H1 (cell line): ENCODE measurements at regions not wholly inside any gene's neighbourhood (a gene's known extent, or its start where the extent isn't known, plus 50 kb on each side); places are given as distances from the start of the nearest gene placed in this dataset.

ENCODE experiments used
- CTCF ChIA-PET: fragments of 300-600 bp; sonication (Branson Sonifier 250); formaldehyde crosslinking; loops from one replicate; lab custom pipeline; 2021; ENCODE audit not compliant: partially characterized antibody; lab: Charles Lee
- POLR2A ChIA-PET: fragments of 300-600 bp; sonication (Branson Sonifier 250); formaldehyde crosslinking; loops from one replicate; lab custom pipeline; 2021; ENCODE audit warnings: inconsistent platforms; ENCODE audit not compliant: partially characterized antibody; lab: Charles Lee
- DNase-seq, 2 experiments: peaks; one replicate each; pipeline versions ENCODE4 v3.0.0 to v3.0.0-alpha.2; 2010 to 2022; ENCODE audit warnings: low spot score in 2 of 2, low read depth in 1 of 2, mixed read lengths in 1 of 2
- FAIRE-seq: peaks from 2 replicates; lab custom pipeline; 2011; peaks lifted over from hg19 to GRCh38; lab: Jason Lieb, UNC
- H2AFZ ChIP-seq: 2 replicates; pipeline ENCODE4 v1.8.1; 2012; ENCODE audit warnings: low read length, inconsistent platforms
- H2AK5ac ChIP-seq: 2 replicates; pipeline ENCODE4 v1.6.1; 2013; ENCODE audit warnings: low read depth, low read length
- H2BK120ac ChIP-seq: replicated peaks from 2 replicates; pipeline ENCODE3; 2013; ENCODE audit warnings: low read depth, low read length, inconsistent platforms
- H2BK12ac ChIP-seq: 2 replicates; pipeline ENCODE4 v1.6.1; 2013; ENCODE audit warnings: low read depth, low read length
- H2BK15ac ChIP-seq: 2 replicates; pipeline ENCODE4 v1.6.1; 2013; ENCODE audit warnings: low read length
- H2BK20ac ChIP-seq: 2 replicates; pipeline ENCODE4 v1.6.1; 2013; ENCODE audit warnings: low read length
- H2BK5ac ChIP-seq: 2 replicates; pipeline ENCODE4 v1.6.1; 2013; ENCODE audit warnings: low read depth, low read length
- H3K14ac ChIP-seq: 2 replicates; pipeline ENCODE4 v1.6.1; 2013; ENCODE audit warnings: inconsistent platforms; ENCODE audit not compliant: insufficient read length
- H3K18ac ChIP-seq: 2 replicates; pipeline ENCODE4 v1.6.1; 2013; ENCODE audit warnings: low read length; ENCODE audit errors: extremely low read depth
- H3K23ac ChIP-seq: 2 replicates; pipeline ENCODE4 v1.6.1; 2013; ENCODE audit warnings: inconsistent platforms; ENCODE audit not compliant: insufficient read length
- H3K23me2 ChIP-seq: 2 replicates; pipeline ENCODE4 v1.6.1; 2013; ENCODE audit warnings: low read depth, low read length
- H3K27ac ChIP-seq: 2 replicates; pipeline ENCODE4 v1.6.1; 2011; ENCODE audit warnings: low read depth, low read length, inconsistent platforms
- H3K27me3 ChIP-seq, 4 experiments: replicated peaks in 1 of 4; 1 replicate in 1 of 4; 2 replicates in 3 of 4; pipeline versions ENCODE4 v1.6.1 to v1.8.1; 2011 to 2013; ENCODE audit warnings: low read length in 3 of 4, mild to moderate bottlenecking in 3 of 4, inconsistent platforms in 2 of 4, mixed read lengths in 2 of 4, moderate library complexity in 1 of 4; ENCODE audit not compliant: control insufficient read depth in 3 of 4, insufficient read depth in 3 of 4; ENCODE audit errors: extremely low read depth in 1 of 4
- H3K36me3 ChIP-seq, 4 experiments: 2 replicates each; pipeline versions ENCODE4 v1.6.1 to v1.8.1; 2011 to 2013; ENCODE audit warnings: mild to moderate bottlenecking in 4 of 4, low read length in 3 of 4, moderate library complexity in 2 of 4, control low read depth in 1 of 4, inconsistent platforms in 1 of 4; ENCODE audit not compliant: insufficient read depth in 4 of 4, control insufficient read depth in 2 of 4
- H3K4ac ChIP-seq: replicated peaks from 2 replicates; pipeline ENCODE3; 2013; ENCODE audit warnings: low read length, low read depth, mixed read lengths, inconsistent platforms; ENCODE audit not compliant: insufficient read length
- H3K4me1 ChIP-seq, 4 experiments: replicated peaks in 1 of 4; 1 replicate in 1 of 4; 2 replicates in 3 of 4; pipeline versions ENCODE4 v1.6.1 to v1.8.1; 2011 to 2013; ENCODE audit warnings: low read length in 3 of 4, inconsistent platforms in 2 of 4, mixed read lengths in 1 of 4; ENCODE audit not compliant: insufficient read depth in 4 of 4, control insufficient read depth in 3 of 4
- H3K4me2 ChIP-seq, 2 experiments: 2 replicates each; pipeline versions ENCODE4 v1.6.1 to v1.8.1; 2011 to 2013; ENCODE audit warnings: low read depth in 2 of 2, low read length in 2 of 2, control low read depth in 1 of 2, inconsistent platforms in 1 of 2, mild to moderate bottlenecking in 1 of 2; ENCODE audit not compliant: insufficient read depth in 1 of 2
- H3K4me3 ChIP-seq, 4 experiments: fragments of 200-600, 300-600 bp in 1 of 4; sonication (generic), shearing (Covaris generic), sonication (Bioruptor Twin) in 1 of 4; 2 replicates each; pipeline versions ENCODE4 v1.5.1 to v1.8.1; 2011 to 2016; ENCODE audit warnings: low read length in 4 of 4, low read depth in 3 of 4, control low read depth in 2 of 4, inconsistent platforms in 2 of 4, mild to moderate bottlenecking in 2 of 4, mixed read lengths in 1 of 4, moderate library complexity in 1 of 4; ENCODE audit not compliant: insufficient read depth in 2 of 4; ENCODE audit errors: extremely low read depth in 1 of 4
- H3K56ac ChIP-seq: replicated peaks from 2 replicates; pipeline ENCODE3; 2013; ENCODE audit warnings: low read depth, mild to moderate bottlenecking, mixed read lengths, low read length, inconsistent platforms; ENCODE audit not compliant: insufficient read length
- H3K79me1 ChIP-seq: 2 replicates; pipeline ENCODE4 v1.6.1; 2013; ENCODE audit warnings: low read depth, low read length, control low read depth
- H3K79me2 ChIP-seq, 2 experiments: 2 replicates each; pipeline versions ENCODE4 v1.6.1 to v1.8.1; 2012 to 2013; ENCODE audit warnings: low read length in 2 of 2, mild to moderate bottlenecking in 2 of 2, inconsistent platforms in 1 of 2; ENCODE audit not compliant: insufficient read depth in 2 of 2, control insufficient read depth in 1 of 2
- H3K9ac ChIP-seq, 4 experiments: replicated peaks in 1 of 4; 1 replicate in 1 of 4; 2 replicates in 3 of 4; pipeline versions ENCODE4 v1.6.1 to v1.8.1; 2011 to 2013; ENCODE audit warnings: low read depth in 3 of 4, low read length in 3 of 4, control low read depth in 2 of 4, mild to moderate bottlenecking in 2 of 4, moderate library complexity in 2 of 4, inconsistent platforms in 1 of 4; ENCODE audit errors: extremely low read depth in 1 of 4
- H3K9me3 ChIP-seq, 2 experiments: 2 replicates each; pipeline versions ENCODE4 v1.6.1 to v1.8.1; 2012 to 2013; ENCODE audit warnings: mild to moderate bottlenecking in 2 of 2, moderate library complexity in 2 of 2, control low read depth in 1 of 2, inconsistent platforms in 1 of 2, low read depth in 1 of 2, low read length in 1 of 2, mixed read lengths in 1 of 2; ENCODE audit not compliant: insufficient read depth in 2 of 2
- H4K20me1 ChIP-seq, 2 experiments: replicated peaks in 1 of 2; 2 replicates each; pipeline versions ENCODE3 to v1.8.1; 2011 to 2013; ENCODE audit warnings: inconsistent platforms in 2 of 2, low read length in 2 of 2, mild to moderate bottlenecking in 1 of 2; ENCODE audit not compliant: insufficient read depth in 2 of 2, control insufficient read depth in 1 of 2
- H4K5ac ChIP-seq: 2 replicates; pipeline ENCODE4 v1.6.1; 2013; ENCODE audit warnings: low read length, low read depth, mixed read lengths, inconsistent platforms; ENCODE audit not compliant: insufficient read length
- H4K8ac ChIP-seq: 2 replicates; pipeline ENCODE4 v1.8.0; 2013; ENCODE audit warnings: mild to moderate bottlenecking, moderate library complexity, low read length, inconsistent platforms; ENCODE audit not compliant: insufficient read depth; ENCODE audit errors: extremely low read depth
- H4K91ac ChIP-seq: replicated peaks from 2 replicates; pipeline ENCODE3; 2013; ENCODE audit warnings: low read length, mixed read lengths, inconsistent platforms; ENCODE audit not compliant: insufficient read length
- BRCA1 ChIP-seq: IDR thresholded peaks from 2 replicates; pipeline ENCODE4 v1.6.1; 2012; ENCODE audit warnings: low read depth, low read length, improper control_type of control experiment
- CEBPB ChIP-seq: IDR thresholded peaks from 2 replicates; pipeline ENCODE4 v1.6.1; 2012; ENCODE audit warnings: low read depth, low read length
- CHD1 ChIP-seq: IDR thresholded peaks from 2 replicates; pipeline ENCODE4 v1.6.1; 2012; ENCODE audit warnings: low read depth, low read length, improper control_type of control experiment
- EGR1 ChIP-seq: IDR thresholded peaks from 2 replicates; pipeline ENCODE4 v1.6.1; 2011; ENCODE audit warnings: low read depth, low read length, borderline replicate concordance
- GTF2F1 ChIP-seq: IDR thresholded peaks from 2 replicates; pipeline ENCODE4 v1.6.1; 2012; ENCODE audit warnings: low read depth, low read length, improper control_type of control experiment, borderline replicate concordance
- MAX ChIP-seq: IDR thresholded peaks from 2 replicates; pipeline ENCODE4 v1.6.1; 2012; ENCODE audit warnings: inconsistent platforms
- SIRT6 ChIP-seq: IDR thresholded peaks from one replicate; pipeline ENCODE4 v1.7.1; 2012; ENCODE audit warnings: low read length, inconsistent platforms
- SP4 ChIP-seq: IDR thresholded peaks from 2 replicates; pipeline ENCODE4 v1.6.1; 2012; ENCODE audit warnings: low read length, inconsistent platforms
- SRF ChIP-seq: IDR thresholded peaks from 2 replicates; pipeline ENCODE4 v1.6.1; 2011; ENCODE audit warnings: mild to moderate bottlenecking, low read depth, low read length, moderate library complexity
- SUZ12 ChIP-seq: fragments of 200-600 bp; sonication (generic); IDR thresholded peaks from 2 replicates; pipeline ENCODE4 v1.6.1; 2012; ENCODE audit warnings: mild to moderate bottlenecking, inconsistent platforms, low read length, moderate library complexity, mixed read lengths
- TAF1 ChIP-seq: IDR thresholded peaks from 2 replicates; pipeline ENCODE4 v1.6.1; 2011; ENCODE audit warnings: mild to moderate bottlenecking, low read depth, low read length
- TCF12 ChIP-seq: IDR thresholded peaks from 2 replicates; pipeline ENCODE4 v1.6.1; 2011; ENCODE audit warnings: low read depth, mild to moderate bottlenecking, low read length
- USF2 ChIP-seq: IDR thresholded peaks from 2 replicates; pipeline ENCODE4 v1.6.1; 2011; ENCODE audit warnings: low read length, improper control_type of control experiment
- YY1 ChIP-seq: IDR thresholded peaks from 2 replicates; pipeline ENCODE4 v1.6.1; 2011; ENCODE audit warnings: low read depth, mild to moderate bottlenecking, low read length
- ZNF274 ChIP-seq: IDR thresholded peaks from 2 replicates; pipeline ENCODE4 v1.7.0; 2012; ENCODE audit warnings: low read length, borderline replicate concordance; ENCODE audit errors: extremely low read depth

GRCh38 chr13:64428196-64428595 lies 2801.9 kb downstream of the PCDH9 start:
- no peak overlapping the region for H2BK15ac ChIP-seq
- no peaks in the 10 kb centered on the region for H3K4me1 ChIP-seq
- no peaks in the 10 kb centered on the region for H4K20me1 ChIP-seq
- no peak overlapping the region for H4K5ac ChIP-seq
- ChIA-PET POLR2A (no interaction called here), CTCF (no interaction called here)
- no peaks in the 10 kb centered on the region for H3K23me2 ChIP-seq
- H3K9me3 ChIP-seq: no peaks in the 10 kb centered on the region
- no peak overlapping the region for H2AK5ac ChIP-seq
- no peak overlapping the region for H2BK5ac ChIP-seq
- H3K9ac ChIP-seq: no peak overlapping the region
- H4K91ac ChIP-seq: no peak overlapping the region
- peak overlapping the region; percentile 73; the same call in 1 of the 2 replicates for H2AFZ ChIP-seq
- no peak overlapping the region for H3K56ac ChIP-seq
- no peak overlapping the region for H2BK12ac ChIP-seq
- FAIRE-seq (no peak), DNase-seq (no peak)
- no peaks in the 10 kb centered on the region for H3K79me1 ChIP-seq
- H2BK20ac ChIP-seq: no peak overlapping the region
- H3K79me2 ChIP-seq: no peaks in the 10 kb centered on the region
- H3K23ac ChIP-seq: no peak overlapping the region
- TF ChIP-seq CEBPB: no peak
- no peak for TF ChIP-seq MAX
- no peak for TF ChIP-seq SRF
- TF ChIP-seq GTF2F1: no peak
- no peak for TF ChIP-seq YY1
- TF ChIP-seq USF2: no peak
- TF ChIP-seq SUZ12: no peak
- TF ChIP-seq EGR1: no peak
- no peak for TF ChIP-seq ZNF274
- TF ChIP-seq TAF1: no peak
- TF ChIP-seq SIRT6: no peak
- no peak for TF ChIP-seq BRCA1
- no peak for TF ChIP-seq CHD1
- TF ChIP-seq TCF12: no peak
- no peak for TF ChIP-seq SP4
- H3K4ac ChIP-seq: no peak overlapping the region
- H3K4me3 ChIP-seq: no peak overlapping the region
- no peak overlapping the region for H3K27ac ChIP-seq
- H4K8ac ChIP-seq: no peak overlapping the region
- H3K4me2 ChIP-seq: no peak overlapping the region
- no peak overlapping the region for H2BK120ac ChIP-seq
- H3K14ac ChIP-seq: no peak overlapping the region
- no peaks in the 10 kb centered on the region for H3K27me3 ChIP-seq
- no peaks in the 10 kb centered on the region for H3K36me3 ChIP-seq
- no peak overlapping the region for H3K18ac ChIP-seq
